Smooth muscle cell (in vitro differentiated cells): ENCODE measurements at regions not wholly inside any gene's neighbourhood (a gene's known extent, or its start where the extent isn't known, plus 50 kb on each side); places are given as distances from the start of the nearest gene placed in this dataset.

Experiments
- DNase-seq: peaks from one replicate; lab custom pipeline; 2025; ENCODE audit not compliant: unreplicated experiment; lab: John Stamatoyannopoulos, UW
- H2AFZ ChIP-seq: fragments of 200-600 bp; sonication (generic); 2 replicates; pipeline ENCODE4 v1.6.0; 2016; ENCODE audit warnings: antibody characterized with exemption, low read depth, mild to moderate bottlenecking
- H3F3A ChIP-seq: fragments of 200-600 bp; sonication (generic); 2 replicates; pipeline ENCODE4 v1.6.0; 2017; ENCODE audit warnings: antibody characterized with exemption, low read depth
- H3K27ac ChIP-seq: fragments of 200-600 bp; sonication (generic); 2 replicates; pipeline ENCODE4 v1.5.1; 2016; ENCODE audit warnings: low read depth, mild to moderate bottlenecking
- H3K27me3 ChIP-seq: fragments of 200-600 bp; sonication (generic); 2 replicates; pipeline ENCODE4 v1.6.1; 2016; ENCODE audit warnings: low read depth, mild to moderate bottlenecking
- H3K36me3 ChIP-seq: fragments of 200-600 bp; sonication (generic); 2 replicates; pipeline ENCODE4 v1.5.1; 2016; ENCODE audit warnings: low read depth
- H3K4me1 ChIP-seq: fragments of 200-600 bp; sonication (generic); 2 replicates; pipeline ENCODE4 v1.5.1; 2016; ENCODE audit warnings: low read depth
- H3K4me2 ChIP-seq: fragments of 200-600 bp; sonication (generic); 2 replicates; pipeline ENCODE4 v1.6.0; 2016; ENCODE audit warnings: mild to moderate bottlenecking
- H3K4me3 ChIP-seq: fragments of 200-600 bp; sonication (generic); 2 replicates; pipeline ENCODE4 v1.5.1; 2016; ENCODE audit warnings: mild to moderate bottlenecking
- H3K79me2 ChIP-seq: fragments of 200-600 bp; sonication (generic); 2 replicates; pipeline ENCODE4 v1.6.0; 2016; ENCODE audit warnings: low read depth, mild to moderate bottlenecking
- H3K9ac ChIP-seq: fragments of 200-600 bp; sonication (generic); 2 replicates; pipeline ENCODE4 v1.6.0; 2016; ENCODE audit warnings: low read depth
- H3K9me3 ChIP-seq: fragments of 200-600 bp; sonication (generic); replicated peaks from 2 replicates; pipeline ENCODE4 v1.5.1; 2016; ENCODE audit warnings: low read depth
- H4K20me1 ChIP-seq: fragments of 200-600 bp; sonication (generic); 2 replicates; pipeline ENCODE4 v1.6.0; 2016; ENCODE audit warnings: low read depth
- CTCF ChIP-seq: fragments of 200-600 bp; sonication (generic); IDR thresholded peaks from 2 replicates; pipeline ENCODE4 v1.5.1; 2017; ENCODE audit warnings: borderline replicate concordance, mild to moderate bottlenecking, antibody characterized with exemption; ENCODE audit not compliant: insufficient read depth, poor library complexity, severe bottlenecking
- WGBS: methylation state at CpG from one replicate; pipeline ENCODE4 v1.1.7; 2016; ENCODE audit warnings: low lambda C conversion rate; 5-methylcytosine and 5-hydroxymethylcytosine counted together

GRCh38 chr17:72528683-72529082 lies 407.9 kb downstream of the SOX9 start:
- no peak overlapping the region for H3K4me3 ChIP-seq
- H4K20me1 ChIP-seq = peaks cover 83% of the 10 kb centered on the region
- no peak overlapping the region for H3K4me2 ChIP-seq
- no peak overlapping the region for H2AFZ ChIP-seq
- no peak overlapping the region for H3K27ac ChIP-seq
- H3K9ac ChIP-seq = no peak overlapping the region
- 92% methylated on average over 2 of the region's 2 CpGs for WGBS
- no peaks in the 10 kb centered on the region for H3K27me3 ChIP-seq
- H3K36me3 ChIP-seq = no peaks in the 10 kb centered on the region
- no peaks in the 10 kb centered on the region for H3K9me3 ChIP-seq
- no peaks in the 10 kb centered on the region for H3F3A ChIP-seq
- no peak for DNase-seq
- peaks cover 50% of the 10 kb centered on the region for H3K79me2 ChIP-seq
- H3K4me1 ChIP-seq = peaks cover 4% of the 10 kb centered on the region
- no peak for TF ChIP-seq CTCF

GRCh38 chr17:72529386-72529785 lies 408.6 kb downstream of the SOX9 start:
- H3K4me3 ChIP-seq = no peak overlapping the region
- peaks cover 4% of the 10 kb centered on the region for H3K4me1 ChIP-seq
- no peaks in the 10 kb centered on the region for H3K36me3 ChIP-seq
- peaks cover 84% of the 10 kb centered on the region for H4K20me1 ChIP-seq
- H3K4me2 ChIP-seq = no peak overlapping the region
- H3F3A ChIP-seq = no peaks in the 10 kb centered on the region
- no peak overlapping the region for H3K27ac ChIP-seq
- peaks cover 53% of the 10 kb centered on the region for H3K79me2 ChIP-seq
- no peak for TF ChIP-seq CTCF
- no peaks in the 10 kb centered on the region for H3K9me3 ChIP-seq
- H3K9ac ChIP-seq = no peak overlapping the region
- no peak for DNase-seq
- no peak overlapping the region for H2AFZ ChIP-seq
- no peaks in the 10 kb centered on the region for H3K27me3 ChIP-seq
- 91% methylated on average over 4 of the region's 4 CpGs for WGBS

- no peak overlapping the region for H3K4me3 ChIP-seq
- H3K9me3 ChIP-seq = no peaks in the 10 kb centered on the region
- H3K4me2 ChIP-seq = no peak overlapping the region
- H3K9ac ChIP-seq = no peak overlapping the region
- no peak overlapping the region for H2AFZ ChIP-seq
- peaks cover 62% of the 10 kb centered on the region for H3K79me2 ChIP-seq
- H4K20me1 ChIP-seq = peaks cover 85% of the 10 kb centered on the region
- DNase-seq = no peak
- H3K27ac ChIP-seq = no peak overlapping the region
- no peaks in the 10 kb centered on the region for H3K36me3 ChIP-seq
- 87% methylated on average over 3 of the region's 3 CpGs for WGBS
- H3F3A ChIP-seq = no peaks in the 10 kb centered on the region
- H3K27me3 ChIP-seq = no peaks in the 10 kb centered on the region
- no peak for TF ChIP-seq CTCF
- no peaks in the 10 kb centered on the region for H3K4me1 ChIP-seq
These were observed 409.6 kb downstream of the SOX9 start for GRCh38 chr17:72530454-72530853.

GRCh38 chr17:72531729-72532128 lies 410.9 kb downstream of the SOX9 start:
- no peaks in the 10 kb centered on the region for H3K36me3 ChIP-seq
- peaks cover 86% of the 10 kb centered on the region for H4K20me1 ChIP-seq
- H3K4me2 ChIP-seq = no peak overlapping the region
- H3F3A ChIP-seq = no peaks in the 10 kb centered on the region
- H3K9me3 ChIP-seq = no peaks in the 10 kb centered on the region
- H2AFZ ChIP-seq = no peak overlapping the region
- no peak for TF ChIP-seq CTCF
- 93% methylated on average over 6 of the region's 6 CpGs for WGBS
- peaks cover 62% of the 10 kb centered on the region for H3K79me2 ChIP-seq
- no peak overlapping the region for H3K27ac ChIP-seq
- DNase-seq = no peak
- no peaks in the 10 kb centered on the region for H3K4me1 ChIP-seq
- H3K27me3 ChIP-seq = no peaks in the 10 kb centered on the region
- H3K9ac ChIP-seq = no peak overlapping the region
- H3K4me3 ChIP-seq = no peak overlapping the region
